ENCODE measurements at regions not wholly inside any gene's neighbourhood (a gene's known extent, or its start where the extent isn't known, plus 50 kb on each side); places are given as distances from the start of the nearest gene placed in this dataset.

DNA sequence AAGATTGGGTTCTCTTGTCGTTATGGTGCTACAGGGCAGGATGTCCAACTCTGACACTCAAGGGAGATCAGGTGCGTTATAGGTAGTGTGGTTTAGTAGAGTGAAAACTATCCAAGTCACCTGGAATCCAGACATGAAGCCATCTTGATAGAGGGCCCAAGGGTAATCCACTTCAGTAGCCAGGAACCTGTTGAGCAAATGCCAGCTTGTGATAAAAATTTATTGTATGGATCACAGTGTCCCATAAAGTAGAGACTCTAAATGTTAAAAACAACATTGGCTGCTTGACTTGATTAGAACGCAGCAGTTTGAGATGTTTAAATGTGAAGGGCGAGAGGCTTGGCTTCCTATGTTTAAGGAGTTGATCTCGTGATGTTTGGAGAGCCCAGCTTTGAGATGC lies 105.7 kb upstream of the GMDS start:
- TF ChIP-seq CTCF (IDR thresholded peaks at IDR 0.05) = no peak
- TF ChIP-seq POLR2A (IDR thresholded peaks at IDR 0.05) = no peak
